ENCODE measurements at regions not wholly inside any gene's neighbourhood (a gene's known extent, or its start where the extent isn't known, plus 50 kb on each side); places are given as distances from the start of the nearest gene placed in this dataset.
"Not testable (repeated sequence)": the region's sequence is repeated elsewhere in the genome, so short reads cannot be mapped to it uniquely, and the experiment has no call there.

DNA sequence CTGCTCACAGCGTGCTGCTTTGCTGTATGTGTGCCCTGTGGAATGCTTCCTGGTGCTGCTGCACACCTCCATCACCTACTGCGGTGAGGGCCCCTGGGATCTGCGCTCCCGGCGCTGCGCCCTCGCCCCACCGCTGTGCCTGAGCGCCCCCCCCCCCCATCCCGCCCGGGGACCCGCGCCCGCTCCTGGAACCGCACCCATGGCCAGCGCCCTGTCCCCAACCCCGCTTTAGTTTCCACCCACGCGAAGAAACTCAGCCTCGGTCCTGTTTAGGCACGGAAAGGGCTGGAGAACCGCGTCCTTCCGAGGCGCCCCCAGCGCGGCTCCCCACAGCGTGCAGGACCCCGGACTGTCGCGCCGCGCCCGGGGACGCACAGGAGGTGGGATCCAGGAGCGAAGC, 265.5 kb downstream of the POTEB3 start:
- H2AFZ ChIP-seq (ENCODE audit: low read length); H3K36me3 ChIP-seq (ENCODE audit: insufficient read depth, low read length); H3K79me2 ChIP-seq (ENCODE audit: insufficient read depth, low read length); H3K9me3 ChIP-seq (ENCODE audit: insufficient read depth, low read depth, low read length); H3K27me3 ChIP-seq (ENCODE audit: insufficient read depth, low read length, poor library complexity, severe bottlenecking); H3K4me3 ChIP-seq (ENCODE audit: low read length, poor library complexity, severe bottlenecking); H3K4me1 ChIP-seq (ENCODE audit: insufficient read depth, low read length, poor library complexity, severe bottlenecking); H3F3A ChIP-seq (ENCODE audit: low read depth); H3K9me2 ChIP-seq (replicated peaks; ENCODE audit: low read depth, low read length); H4K20me1 ChIP-seq (ENCODE audit: insufficient read depth, low read length, poor library complexity, severe bottlenecking); H3K9ac ChIP-seq (ENCODE audit: low read depth, low read length, poor library complexity, severe bottlenecking); H3K4me2 ChIP-seq (ENCODE audit: low read depth, low read length, poor library complexity, severe bottlenecking): not testable (repeated sequence)

DNA sequence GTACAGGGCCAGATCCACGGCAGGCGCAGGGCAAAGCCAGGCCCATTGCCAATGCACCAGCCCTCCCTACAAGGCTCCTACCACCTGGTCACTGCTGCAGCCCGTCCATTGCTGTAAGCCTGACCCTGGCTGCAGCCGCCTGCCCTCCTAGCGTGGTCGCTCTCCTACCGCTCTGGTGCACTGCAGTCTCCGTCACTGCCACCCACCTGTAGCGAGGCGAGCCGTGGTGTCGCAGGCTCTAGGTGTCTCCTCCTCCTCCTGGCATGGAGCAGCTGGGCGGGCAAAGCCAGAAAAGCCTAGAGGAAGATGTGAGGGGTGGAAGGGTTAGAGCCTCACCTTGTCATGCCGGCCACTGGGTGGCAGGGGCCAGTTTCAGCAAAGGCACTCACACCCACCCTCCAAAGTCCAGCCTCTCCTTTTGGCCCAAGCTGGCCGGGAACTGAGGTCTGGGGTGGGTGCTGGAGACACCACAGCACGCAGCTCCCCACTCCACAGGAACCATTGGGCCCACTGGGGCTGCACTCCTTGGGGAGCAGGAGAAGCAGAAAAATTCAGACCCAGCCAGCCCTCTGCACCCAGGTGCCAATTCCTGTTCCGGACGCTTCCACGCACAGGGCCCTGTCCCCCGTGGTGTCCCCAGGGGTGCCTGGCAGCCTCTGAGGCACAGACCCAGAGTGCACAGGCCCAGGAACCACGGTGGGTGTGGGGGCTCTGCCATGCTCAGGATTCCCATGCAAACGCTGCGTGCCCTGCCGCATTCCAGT, 285.3 kb upstream of the POTEB2 start:
- not testable (repeated sequence) for H3K4me3 ChIP-seq (ENCODE audit: low read length, poor library complexity, severe bottlenecking); H3K4me2 ChIP-seq (ENCODE audit: low read depth, low read length, poor library complexity, severe bottlenecking); H3K36me3 ChIP-seq (ENCODE audit: insufficient read depth, low read length); H3K9me3 ChIP-seq (ENCODE audit: insufficient read depth, low read depth, low read length); H3F3A ChIP-seq (ENCODE audit: low read depth); H3K79me2 ChIP-seq (ENCODE audit: insufficient read depth, low read length); H3K4me1 ChIP-seq (ENCODE audit: insufficient read depth, low read length, poor library complexity, severe bottlenecking); H3K9ac ChIP-seq (ENCODE audit: low read depth, low read length, poor library complexity, severe bottlenecking); H3K9me2 ChIP-seq (replicated peaks; ENCODE audit: low read depth, low read length); H4K20me1 ChIP-seq (ENCODE audit: insufficient read depth, low read length, poor library complexity, severe bottlenecking); H2AFZ ChIP-seq (ENCODE audit: low read length); H3K27me3 ChIP-seq (ENCODE audit: insufficient read depth, low read length, poor library complexity, severe bottlenecking)

DNA sequence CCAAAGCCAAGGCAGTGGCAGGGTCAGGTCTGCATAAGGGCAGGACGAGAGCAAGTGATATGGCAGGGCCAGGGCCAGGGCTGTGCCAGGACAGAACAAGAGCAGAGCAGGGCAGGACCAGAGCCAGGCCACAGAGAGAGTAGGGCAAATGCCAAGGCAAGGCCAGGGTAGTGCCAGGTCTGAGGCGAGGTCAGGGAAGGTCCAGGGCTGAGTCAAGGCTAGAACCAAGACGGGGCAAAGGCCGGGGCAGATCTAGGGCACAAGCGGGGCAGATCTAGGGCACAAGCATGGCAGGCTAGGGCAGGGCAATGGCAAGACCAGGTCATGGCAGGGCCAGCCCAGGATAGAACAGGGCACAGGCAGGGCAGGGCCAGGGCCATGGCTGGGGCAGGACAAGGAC, 282.0 kb upstream of the POTEB2 start:
- not testable (repeated sequence) for H3K9me2 ChIP-seq (replicated peaks; ENCODE audit: low read depth, low read length); H3K9ac ChIP-seq (ENCODE audit: low read depth, low read length, poor library complexity, severe bottlenecking); H3K36me3 ChIP-seq (ENCODE audit: insufficient read depth, low read length); H2AFZ ChIP-seq (ENCODE audit: low read length); H3K4me3 ChIP-seq (ENCODE audit: low read length, poor library complexity, severe bottlenecking); H3F3A ChIP-seq (ENCODE audit: low read depth); H3K4me2 ChIP-seq (ENCODE audit: low read depth, low read length, poor library complexity, severe bottlenecking); H4K20me1 ChIP-seq (ENCODE audit: insufficient read depth, low read length, poor library complexity, severe bottlenecking); H3K27me3 ChIP-seq (ENCODE audit: insufficient read depth, low read length, poor library complexity, severe bottlenecking); H3K79me2 ChIP-seq (ENCODE audit: insufficient read depth, low read length); H3K4me1 ChIP-seq (ENCODE audit: insufficient read depth, low read length, poor library complexity, severe bottlenecking); H3K9me3 ChIP-seq (ENCODE audit: insufficient read depth, low read depth, low read length)

DNA sequence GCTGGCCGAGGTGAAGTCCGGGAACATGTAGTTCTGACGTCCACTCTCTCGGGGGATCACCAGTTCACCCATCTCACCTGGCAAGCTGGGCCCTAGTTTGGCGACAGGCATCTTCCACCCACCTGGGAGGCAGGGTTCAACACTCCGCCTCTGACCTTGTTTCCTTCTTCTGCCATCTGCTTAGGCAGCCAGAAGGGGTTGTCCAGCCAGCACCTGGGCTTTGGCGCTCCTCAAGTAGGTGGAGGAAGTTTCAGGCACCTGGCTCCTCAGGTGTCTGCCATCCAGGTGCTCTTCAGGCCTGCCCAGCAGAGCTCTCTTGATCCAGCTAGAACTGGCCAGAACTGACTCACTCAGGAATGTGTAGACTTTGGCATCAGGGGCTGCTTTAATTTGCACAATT, 267.8 kb upstream of the POTEB2 start:
- not testable (repeated sequence) for H3K79me2 ChIP-seq (ENCODE audit: insufficient read depth, low read length); H3F3A ChIP-seq (ENCODE audit: low read depth); H3K9me2 ChIP-seq (replicated peaks; ENCODE audit: low read depth, low read length); H4K20me1 ChIP-seq (ENCODE audit: insufficient read depth, low read length, poor library complexity, severe bottlenecking); H3K4me3 ChIP-seq (ENCODE audit: low read length, poor library complexity, severe bottlenecking); H3K9ac ChIP-seq (ENCODE audit: low read depth, low read length, poor library complexity, severe bottlenecking); H3K9me3 ChIP-seq (ENCODE audit: insufficient read depth, low read depth, low read length); H3K4me1 ChIP-seq (ENCODE audit: insufficient read depth, low read length, poor library complexity, severe bottlenecking); H3K27me3 ChIP-seq (ENCODE audit: insufficient read depth, low read length, poor library complexity, severe bottlenecking); H2AFZ ChIP-seq (ENCODE audit: low read length); H3K36me3 ChIP-seq (ENCODE audit: insufficient read depth, low read length); H3K4me2 ChIP-seq (ENCODE audit: low read depth, low read length, poor library complexity, severe bottlenecking)

DNA sequence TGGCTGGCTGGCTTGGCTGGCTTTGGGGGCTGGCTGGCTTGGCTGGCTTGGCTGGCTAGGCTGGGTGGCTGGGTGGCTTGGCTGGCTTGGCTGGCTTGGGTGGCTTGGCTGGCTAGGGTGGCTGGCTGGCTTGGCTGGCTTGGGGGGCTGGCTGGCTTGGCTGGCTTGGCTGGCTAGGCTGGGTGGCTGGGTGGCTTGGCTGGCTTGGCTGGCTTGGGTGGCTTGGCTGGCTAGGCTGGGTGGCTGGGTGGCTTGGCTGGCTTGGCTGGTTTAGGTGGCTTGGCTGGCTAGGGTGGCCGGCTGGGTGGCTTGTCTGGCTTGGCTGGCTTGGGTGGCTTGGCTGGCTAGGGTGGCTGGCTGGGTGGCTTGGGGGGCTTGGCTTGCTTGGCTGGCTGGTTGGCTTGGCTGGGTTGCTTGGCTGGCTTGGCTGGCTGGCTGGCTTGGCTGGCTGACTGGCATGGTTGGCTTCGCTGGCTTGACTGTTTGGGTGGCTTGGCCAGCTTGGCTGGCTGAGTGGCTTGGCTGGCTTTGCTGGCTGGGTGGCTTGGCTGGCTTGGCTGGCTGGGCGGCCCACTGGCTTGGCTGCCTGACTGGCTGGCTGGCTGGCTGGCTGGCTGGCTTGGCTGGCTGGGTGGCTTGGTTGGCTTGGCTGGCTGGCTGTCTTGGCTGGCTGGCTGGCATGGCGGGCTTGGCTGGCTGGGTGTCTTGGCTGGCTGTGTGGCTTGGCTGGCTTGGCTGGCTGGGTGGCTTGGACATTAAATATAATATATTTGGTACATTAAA, 246.3 kb upstream of the POTEB2 start:
- not testable (repeated sequence) for H3K9ac ChIP-seq (ENCODE audit: low read depth, low read length, poor library complexity, severe bottlenecking)

DNA sequence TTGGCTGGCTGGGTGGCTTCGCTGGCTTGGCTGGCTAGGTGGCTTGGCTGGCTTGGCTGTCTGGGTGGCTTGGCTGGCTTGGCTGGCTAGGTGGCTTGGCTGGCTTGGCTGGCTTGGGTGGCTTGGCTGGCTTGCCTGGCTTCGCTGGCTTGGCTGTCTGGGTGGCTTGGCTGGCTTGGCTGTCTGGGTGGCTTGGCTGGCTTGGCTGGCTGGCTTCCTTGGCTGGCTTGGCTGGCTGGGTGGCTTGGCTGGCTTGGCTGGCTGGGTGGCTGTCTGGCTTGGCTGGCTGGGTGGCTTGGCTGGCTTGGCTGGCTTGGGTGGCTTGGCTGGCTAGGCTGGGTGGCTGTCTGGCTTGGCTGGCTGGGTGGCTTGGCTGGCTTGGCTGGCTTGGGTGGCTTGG, 245.7 kb upstream of the POTEB2 start:
- H3K79me2 ChIP-seq (ENCODE audit: insufficient read depth, low read length); H3K4me2 ChIP-seq (ENCODE audit: low read depth, low read length, poor library complexity, severe bottlenecking); H3F3A ChIP-seq (ENCODE audit: low read depth); H3K9ac ChIP-seq (ENCODE audit: low read depth, low read length, poor library complexity, severe bottlenecking); H2AFZ ChIP-seq (ENCODE audit: low read length); H3K4me1 ChIP-seq (ENCODE audit: insufficient read depth, low read length, poor library complexity, severe bottlenecking); H3K9me2 ChIP-seq (replicated peaks; ENCODE audit: low read depth, low read length); H3K27me3 ChIP-seq (ENCODE audit: insufficient read depth, low read length, poor library complexity, severe bottlenecking); H4K20me1 ChIP-seq (ENCODE audit: insufficient read depth, low read length, poor library complexity, severe bottlenecking); H3K4me3 ChIP-seq (ENCODE audit: low read length, poor library complexity, severe bottlenecking); H3K9me3 ChIP-seq (ENCODE audit: insufficient read depth, low read depth, low read length); H3K36me3 ChIP-seq (ENCODE audit: insufficient read depth, low read length): not testable (repeated sequence)

More for the DNA sequence above, 246.3 kb upstream of the POTEB2 start:
- H3F3A ChIP-seq (ENCODE audit: low read depth); H3K4me1 ChIP-seq (ENCODE audit: insufficient read depth, low read length, poor library complexity, severe bottlenecking); H3K9me3 ChIP-seq (ENCODE audit: insufficient read depth, low read depth, low read length); H3K27me3 ChIP-seq (ENCODE audit: insufficient read depth, low read length, poor library complexity, severe bottlenecking); H3K4me3 ChIP-seq (ENCODE audit: low read length, poor library complexity, severe bottlenecking); H2AFZ ChIP-seq (ENCODE audit: low read length); H3K9me2 ChIP-seq (replicated peaks; ENCODE audit: low read depth, low read length); H4K20me1 ChIP-seq (ENCODE audit: insufficient read depth, low read length, poor library complexity, severe bottlenecking); H3K36me3 ChIP-seq (ENCODE audit: insufficient read depth, low read length); H3K79me2 ChIP-seq (ENCODE audit: insufficient read depth, low read length); H3K4me2 ChIP-seq (ENCODE audit: low read depth, low read length, poor library complexity, severe bottlenecking): not testable (repeated sequence)

DNA sequence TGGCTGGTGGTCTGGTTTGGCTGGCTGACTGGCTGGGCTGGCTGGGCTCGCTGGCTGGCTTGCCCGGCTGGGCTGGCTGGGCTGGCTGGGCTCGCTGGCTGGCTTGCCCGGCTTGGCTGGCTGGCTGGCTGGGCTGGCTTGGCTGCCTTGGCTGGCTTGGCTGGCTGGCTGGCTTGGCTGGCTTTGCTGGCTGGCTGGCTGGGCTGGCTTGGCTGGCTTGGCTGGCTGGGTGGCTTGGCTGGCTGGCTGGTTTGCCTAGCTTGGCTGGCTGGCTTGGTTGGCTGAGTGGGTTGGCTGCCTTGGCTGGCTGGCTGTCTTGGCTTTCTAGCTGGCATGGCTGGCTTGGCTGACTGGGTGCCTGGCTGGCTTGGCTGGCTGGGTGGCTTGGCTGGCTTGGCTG, 245.1 kb upstream of the POTEB2 start:
- H3K36me3 ChIP-seq (ENCODE audit: insufficient read depth, low read length); H3K9me3 ChIP-seq (ENCODE audit: insufficient read depth, low read depth, low read length); H2AFZ ChIP-seq (ENCODE audit: low read length); H3K4me2 ChIP-seq (ENCODE audit: low read depth, low read length, poor library complexity, severe bottlenecking); H3K79me2 ChIP-seq (ENCODE audit: insufficient read depth, low read length); H3K9me2 ChIP-seq (replicated peaks; ENCODE audit: low read depth, low read length); H4K20me1 ChIP-seq (ENCODE audit: insufficient read depth, low read length, poor library complexity, severe bottlenecking); H3K9ac ChIP-seq (ENCODE audit: low read depth, low read length, poor library complexity, severe bottlenecking); H3K4me3 ChIP-seq (ENCODE audit: low read length, poor library complexity, severe bottlenecking); H3K4me1 ChIP-seq (ENCODE audit: insufficient read depth, low read length, poor library complexity, severe bottlenecking); H3F3A ChIP-seq (ENCODE audit: low read depth); H3K27me3 ChIP-seq (ENCODE audit: insufficient read depth, low read length, poor library complexity, severe bottlenecking): not testable (repeated sequence)

Data from Loucy (cell line).